Activated CD4-positive, alpha-beta T cell treated with anti-CD3 and anti-CD28 coated beads, Interleukin-2, amount 10 ng/mL, durations not matched to agents 7 days and 5 days (primary cell): ENCODE measurements at regions not wholly inside any gene's neighbourhood (a gene's known extent, or its start where the extent isn't known, plus 50 kb on each side); places are given as distances from the start of the nearest gene placed in this dataset.
"Not testable (repeated sequence)": the region's sequence is repeated elsewhere in the genome, so short reads cannot be mapped to it uniquely, and the experiment has no call there.

Experiments used
- CTCF ChIA-PET: fragments of 350-600 bp; sonication (Branson Sonifier 250); formaldehyde crosslinking; loops from one replicate; lab custom pipeline; 2021; ENCODE audit warnings: antibody characterized with exemption; lab: Charles Lee
- POLR2A ChIA-PET: fragments of 350-600 bp; sonication (Branson Sonifier 250); formaldehyde crosslinking; loops from one replicate; lab custom pipeline; 2021; ENCODE audit warnings: antibody characterized with exemption; lab: Charles Lee
- DNase-seq: peaks from one replicate; pipeline ENCODE4 v3.0.0-alpha.2; 2020
- H3K27ac Mint-ChIP-seq: one replicate; pipeline ENCODE4 v1.8.0; 2021; ENCODE audit warnings: mild to moderate bottlenecking, moderate library complexity, mixed read lengths
- H3K27me3 Mint-ChIP-seq: one replicate; pipeline ENCODE4 v1.8.0; 2021; ENCODE audit warnings: mixed read lengths
- H3K36me3 Mint-ChIP-seq: one replicate; pipeline ENCODE4 v1.8.0; 2021; ENCODE audit warnings: low read depth, mixed read lengths
- H3K4me1 Mint-ChIP-seq: one replicate; pipeline ENCODE4 v1.8.0; 2021; ENCODE audit warnings: mixed read lengths
- H3K4me3 Mint-ChIP-seq: one replicate; pipeline ENCODE4 v1.8.0; 2021; ENCODE audit warnings: mild to moderate bottlenecking, moderate library complexity, mixed read lengths
- H3K9me3 Mint-ChIP-seq: one replicate; pipeline ENCODE4 v1.8.0; 2021; ENCODE audit warnings: mixed read lengths

GRCh38 chr18:41899535-41899934, 55.5 kb upstream of the PIK3C3 start:
- Mint-ChIP-seq H3K4me1 (no peaks in the 10 kb centered on the region), H3K27ac (no peak overlapping the region), H3K4me3 (no peak overlapping the region), H3K36me3 (no peaks in the 10 kb centered on the region), H3K9me3 (no peaks in the 10 kb centered on the region), H3K27me3 (no peaks in the 10 kb centered on the region)
- POLR2A ChIA-PET: no interaction called here
- CTCF ChIA-PET: no interaction called here
- DNase-seq: no peak

DNA sequence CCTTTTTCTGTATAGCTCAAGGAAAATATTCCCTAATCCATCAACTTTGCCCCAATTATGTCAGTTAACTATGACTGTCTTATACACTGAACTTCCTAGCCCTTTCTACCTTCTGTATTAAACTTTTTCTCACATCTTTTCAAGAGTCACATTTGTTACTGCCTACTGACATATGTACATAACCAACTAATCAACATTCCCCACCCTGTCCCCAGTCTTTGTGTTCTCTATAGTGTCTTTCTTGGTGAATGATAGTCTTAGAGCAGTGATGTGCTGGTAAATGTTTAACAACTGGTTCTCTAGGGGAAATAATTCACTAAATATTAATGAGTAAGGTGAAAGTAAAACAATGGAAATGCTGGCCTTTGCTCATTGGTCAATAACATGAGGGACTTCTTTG, 61.6 kb upstream of the PIK3C3 start:
- ChIA-PET POLR2A (no interaction called here), CTCF (no interaction called here)
- Mint-ChIP-seq H3K27me3 (peaks cover 2% of the 10 kb centered on the region), H3K4me3 (no peak overlapping the region), H3K27ac (no peak overlapping the region), H3K36me3 (no peaks in the 10 kb centered on the region), H3K4me1 (no peaks in the 10 kb centered on the region), H3K9me3 (no peaks in the 10 kb centered on the region)
- no peak for DNase-seq

DNA sequence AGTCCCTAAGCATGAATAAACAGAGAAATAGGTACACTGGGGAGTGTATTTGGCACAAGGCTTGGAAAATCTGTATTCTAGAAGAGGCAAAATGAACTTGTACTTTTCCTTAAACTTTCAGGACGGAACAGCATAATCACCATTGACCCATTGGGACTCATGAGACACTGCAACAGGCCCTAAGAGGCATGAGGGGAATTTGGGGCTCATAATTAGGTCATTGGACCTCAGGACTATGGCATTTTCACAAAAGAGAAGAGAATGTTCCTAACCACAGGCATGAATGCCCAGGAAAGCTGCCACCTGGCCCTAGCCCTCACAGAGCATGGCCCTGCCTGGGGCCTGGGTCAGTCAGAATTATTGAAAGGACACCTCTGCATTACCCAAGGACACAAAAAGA, 67.9 kb upstream of the PIK3C3 start:
- no peak overlapping the region for H3K4me3 Mint-ChIP-seq
- POLR2A ChIA-PET: no interaction called here
- H3K4me1 Mint-ChIP-seq: no peaks in the 10 kb centered on the region
- H3K36me3 Mint-ChIP-seq: no peaks in the 10 kb centered on the region
- H3K9me3 Mint-ChIP-seq: no peaks in the 10 kb centered on the region
- CTCF ChIA-PET: no interaction called here
- DNase-seq: no peak
- no peak overlapping the region for H3K27ac Mint-ChIP-seq
- no peaks in the 10 kb centered on the region for H3K27me3 Mint-ChIP-seq

DNA sequence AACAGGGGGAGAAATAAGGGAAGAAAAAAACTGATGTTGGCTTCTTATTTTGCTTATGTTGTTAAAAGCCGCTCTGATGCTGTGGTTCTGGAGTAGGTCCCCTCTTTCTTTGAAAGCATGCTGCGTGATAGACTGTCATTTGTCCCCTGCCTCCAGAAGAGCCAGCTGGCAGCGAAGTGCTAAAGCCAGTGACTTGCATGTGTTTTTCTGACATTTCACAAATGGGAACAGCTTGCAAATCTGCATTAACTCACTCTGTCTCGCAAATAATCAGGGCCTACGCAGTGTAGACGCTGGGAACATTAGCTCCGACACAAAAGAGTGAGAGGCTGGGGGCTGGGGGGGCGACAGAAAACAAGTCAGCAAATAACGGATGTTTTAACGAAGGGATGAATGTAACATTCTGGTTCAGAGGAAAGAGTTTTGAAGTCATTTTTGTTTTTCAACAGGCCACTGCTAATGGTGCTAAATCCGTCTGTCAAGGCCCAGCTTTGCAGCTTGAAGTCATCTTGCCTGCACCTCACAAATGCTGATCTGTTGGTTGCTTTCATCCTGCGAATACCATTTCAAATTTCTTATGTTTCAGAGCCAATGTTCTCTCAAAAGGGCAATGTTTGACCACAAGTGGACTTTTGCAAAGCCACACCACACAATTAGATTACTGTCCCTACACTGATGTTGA, 68.8 kb upstream of the PIK3C3 start:
- Mint-ChIP-seq H3K27ac (no peak overlapping the region), H3K4me3 (no peak overlapping the region), H3K36me3 (no peaks in the 10 kb centered on the region), H3K27me3 (no peaks in the 10 kb centered on the region), H3K9me3 (no peaks in the 10 kb centered on the region), H3K4me1 (no peaks in the 10 kb centered on the region)
- DNase-seq: no peak
- ChIA-PET CTCF (no interaction called here), POLR2A (no interaction called here)

DNA sequence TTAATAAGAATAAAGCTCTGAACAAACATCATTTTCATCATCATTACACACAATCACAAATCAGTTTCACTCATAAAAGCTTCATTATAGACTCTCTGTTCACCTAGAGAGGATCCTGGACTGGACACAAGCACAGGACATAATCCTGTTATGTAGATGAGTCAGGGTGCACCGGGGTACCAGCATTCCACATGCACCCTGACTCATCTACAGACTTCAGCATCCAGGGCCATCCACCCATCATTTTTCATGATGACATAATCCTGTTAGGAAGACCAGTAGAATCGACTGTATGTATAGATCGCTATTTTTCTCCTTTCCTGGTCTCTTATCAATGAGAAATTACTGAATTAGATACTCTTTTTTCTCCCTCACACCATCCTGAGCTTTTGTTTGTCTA, 73.7 kb upstream of the PIK3C3 start:
- H3K36me3 Mint-ChIP-seq: no peaks in the 10 kb centered on the region
- no peak for DNase-seq
- CTCF ChIA-PET: no interaction called here
- no peaks in the 10 kb centered on the region for H3K27me3 Mint-ChIP-seq
- no peak overlapping the region for H3K4me3 Mint-ChIP-seq
- no peak overlapping the region for H3K27ac Mint-ChIP-seq
- no peaks in the 10 kb centered on the region for H3K4me1 Mint-ChIP-seq
- no peaks in the 10 kb centered on the region for H3K9me3 Mint-ChIP-seq
- POLR2A ChIA-PET: no interaction called here

GRCh38 chr18:41879256-41879655, 75.8 kb upstream of the PIK3C3 start:
- H3K27me3 Mint-ChIP-seq: no peaks in the 10 kb centered on the region
- H3K4me3 Mint-ChIP-seq: no peak overlapping the region
- H3K27ac Mint-ChIP-seq: no peak overlapping the region
- no peaks in the 10 kb centered on the region for H3K9me3 Mint-ChIP-seq
- no peaks in the 10 kb centered on the region for H3K36me3 Mint-ChIP-seq
- POLR2A ChIA-PET: no interaction called here
- H3K4me1 Mint-ChIP-seq: no peaks in the 10 kb centered on the region
- CTCF ChIA-PET: no interaction called here
- no peak for DNase-seq

DNA sequence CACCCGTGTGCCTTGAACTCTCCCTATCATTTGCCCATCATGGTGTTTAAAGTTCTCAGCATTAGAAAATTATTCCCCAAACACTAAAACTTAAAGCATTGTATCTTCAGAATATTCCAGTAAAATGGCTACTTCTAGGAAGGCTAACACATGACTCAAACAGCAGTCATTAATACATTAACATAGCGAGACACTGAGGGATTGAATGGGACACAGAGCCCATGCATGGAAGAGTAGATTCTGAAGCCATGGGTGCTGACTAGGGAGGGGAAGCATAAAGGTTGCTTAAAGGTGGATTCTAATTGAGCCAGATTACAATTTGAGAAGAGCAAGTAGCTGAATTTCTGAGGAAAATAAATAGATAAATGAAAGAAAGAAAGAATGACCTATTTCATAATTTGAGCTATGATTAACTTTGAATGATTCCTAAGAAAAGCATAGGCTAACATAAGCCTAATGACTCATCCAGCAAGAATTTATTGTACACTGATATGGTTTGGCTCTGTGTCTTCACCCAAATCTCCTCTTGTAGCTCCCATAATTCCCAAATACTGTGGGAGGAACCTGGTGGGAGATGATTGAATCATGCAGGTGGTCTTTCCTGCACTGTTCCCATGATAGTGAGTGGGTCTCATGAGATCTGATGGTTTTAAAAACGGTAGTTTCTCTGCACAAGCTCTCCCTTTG, 79.8 kb upstream of the PIK3C3 start:
- no peak for DNase-seq
- ChIA-PET POLR2A (no interaction called here), CTCF (no interaction called here)
- Mint-ChIP-seq H3K4me3 (no peak overlapping the region), H3K27me3 (peaks cover 4% of the 10 kb centered on the region), H3K36me3 (no peaks in the 10 kb centered on the region), H3K4me1 (no peaks in the 10 kb centered on the region), H3K27ac (no peak overlapping the region), H3K9me3 (no peaks in the 10 kb centered on the region)

- no peak overlapping the region for H3K4me3 Mint-ChIP-seq
- no peaks in the 10 kb centered on the region for H3K4me1 Mint-ChIP-seq
- CTCF ChIA-PET: interaction anchor here (1.1 kb wide), 1 partner anchor 12 kb away, joined by 3 read pairs; no protein-coding TSS in a partner anchor
- no peak for DNase-seq
- no peaks in the 10 kb centered on the region for H3K9me3 Mint-ChIP-seq
- POLR2A ChIA-PET: no interaction called here
- peaks cover 4% of the 10 kb centered on the region for H3K27me3 Mint-ChIP-seq
- H3K27ac Mint-ChIP-seq: no peak overlapping the region
- no peaks in the 10 kb centered on the region for H3K36me3 Mint-ChIP-seq
Measured at GRCh38 chr18:41873730-41874129, 81.3 kb upstream of the PIK3C3 start.

DNA sequence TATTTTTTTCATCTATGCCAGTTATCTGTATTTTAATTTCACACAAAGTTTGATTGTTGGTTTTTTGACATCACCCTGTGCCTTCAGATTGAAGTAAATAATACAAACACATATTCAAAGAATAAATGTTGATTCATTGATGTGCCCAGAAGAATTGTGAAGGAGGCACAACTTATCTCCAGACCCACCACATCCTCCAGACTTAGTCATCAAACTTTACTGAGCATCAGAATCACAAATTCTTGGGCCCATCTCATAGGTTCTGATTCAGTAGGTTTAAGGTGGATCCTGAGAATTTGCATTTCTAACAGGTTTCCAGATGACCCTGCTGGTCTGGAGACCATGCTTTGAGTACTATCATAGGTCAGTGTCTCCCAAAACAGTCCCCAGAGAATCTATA, 82.8 kb upstream of the PIK3C3 start:
- POLR2A ChIA-PET: no interaction called here
- Mint-ChIP-seq H3K36me3 (no peaks in the 10 kb centered on the region), H3K4me1 (no peaks in the 10 kb centered on the region), H3K4me3 (no peak overlapping the region), H3K27me3 (peaks cover 4% of the 10 kb centered on the region), H3K9me3 (no peaks in the 10 kb centered on the region), H3K27ac (no peak overlapping the region)
- no peak for DNase-seq
- CTCF ChIA-PET: no interaction called here

GRCh38 chr18:41871229-41872000, 83.6 kb upstream of the PIK3C3 start:
- ChIA-PET POLR2A (no interaction called here), CTCF (no interaction called here)
- Mint-ChIP-seq H3K36me3 (no peaks in the 10 kb centered on the region), H3K4me3 (no peak overlapping the region), H3K27ac (no peak overlapping the region), H3K9me3 (no peaks in the 10 kb centered on the region), H3K4me1 (no peaks in the 10 kb centered on the region), H3K27me3 (peaks cover 4% of the 10 kb centered on the region)
- DNase-seq: no peak

DNA sequence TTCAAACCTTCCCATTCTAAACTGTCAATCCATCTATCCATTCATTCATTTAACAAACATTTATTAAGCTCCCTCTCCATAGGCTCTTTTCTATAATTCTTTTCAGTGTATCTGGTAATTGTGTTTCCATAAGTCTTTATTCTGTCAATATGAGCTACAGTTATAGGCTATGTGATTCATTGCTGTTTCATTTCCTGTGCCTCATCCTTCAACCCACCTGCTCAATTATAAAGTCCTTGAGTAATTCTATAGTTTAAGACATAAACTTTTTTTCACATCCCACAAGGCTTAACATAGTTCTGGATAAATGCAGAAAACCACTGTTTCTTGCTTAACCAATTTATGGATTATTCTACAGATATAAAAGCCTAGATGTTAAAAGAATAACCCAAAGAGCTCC, 84.2 kb upstream of the PIK3C3 start:
- CTCF ChIA-PET: no interaction called here
- no peak for DNase-seq
- POLR2A ChIA-PET: no interaction called here
- no peaks in the 10 kb centered on the region for H3K9me3 Mint-ChIP-seq
- H3K4me1 Mint-ChIP-seq: no peaks in the 10 kb centered on the region
- no peaks in the 10 kb centered on the region for H3K36me3 Mint-ChIP-seq
- H3K27ac Mint-ChIP-seq: no peak overlapping the region
- no peak overlapping the region for H3K4me3 Mint-ChIP-seq
- H3K27me3 Mint-ChIP-seq: peaks cover 4% of the 10 kb centered on the region

GRCh38 chr18:41870191-41870590, 84.8 kb upstream of the PIK3C3 start:
- H3K4me3 Mint-ChIP-seq: no peak overlapping the region
- no peaks in the 10 kb centered on the region for H3K4me1 Mint-ChIP-seq
- H3K27me3 Mint-ChIP-seq: peaks cover 4% of the 10 kb centered on the region
- CTCF ChIA-PET: no interaction called here
- no peak overlapping the region for H3K27ac Mint-ChIP-seq
- H3K9me3 Mint-ChIP-seq: no peaks in the 10 kb centered on the region
- POLR2A ChIA-PET: no interaction called here
- no peak for DNase-seq
- no peaks in the 10 kb centered on the region for H3K36me3 Mint-ChIP-seq

DNA sequence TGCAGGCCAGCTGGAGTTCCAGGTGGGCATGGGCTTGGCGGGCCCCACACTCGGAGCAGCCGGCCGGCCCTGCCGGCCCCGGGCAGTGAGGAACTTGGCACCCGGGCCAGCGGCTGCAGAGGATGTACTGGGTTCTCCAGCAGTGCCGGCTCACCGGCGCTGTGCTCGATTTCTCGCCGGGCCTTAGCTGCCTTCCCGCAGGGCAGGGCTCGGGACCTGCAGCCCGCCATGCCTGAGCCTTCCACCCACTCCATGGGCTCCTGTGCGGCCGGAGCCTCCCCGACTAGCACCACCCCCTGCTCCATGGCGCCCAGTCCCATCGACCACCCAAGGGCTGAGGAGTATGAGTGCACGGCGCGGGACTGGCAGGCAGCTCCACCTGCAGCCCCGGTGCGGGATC, 89.2 kb upstream of the PIK3C3 start:
- not testable (repeated sequence) for H3K4me1 Mint-ChIP-seq, DNase-seq

More for the DNA sequence above, 89.2 kb upstream of the PIK3C3 start:
- H3K27me3 Mint-ChIP-seq, H3K36me3 Mint-ChIP-seq, H3K4me3 Mint-ChIP-seq, H3K9me3 Mint-ChIP-seq, CTCF ChIA-PET, POLR2A ChIA-PET, H3K27ac Mint-ChIP-seq: not testable (repeated sequence)
